ENCODE measurements at regions not wholly inside any gene's neighbourhood (a gene's known extent, or its start where the extent isn't known, plus 50 kb on each side); places are given as distances from the start of the nearest gene placed in this dataset.

GRCh38 chr4:173878701-173879100 is 348.7 kb upstream of the HAND2 start:
- no peak overlapping the region for H3K4me2 ChIP-seq (ENCODE audit: insufficient read depth, insufficient read length, low read length)
- H3K56ac ChIP-seq (ENCODE audit: insufficient read length, low read depth, low read length), result no peak overlapping the region
- no peak overlapping the region for H3K14ac ChIP-seq (ENCODE audit: insufficient read depth, low read length)
- H3K9me3 ChIP-seq (ENCODE audit: control insufficient read depth, low read depth, low read length), result no peaks in the 10 kb centered on the region
- H3K27me3 ChIP-seq (ENCODE audit: insufficient read depth, low read length), result no peaks in the 10 kb centered on the region
- no peak overlapping the region for H2BK15ac ChIP-seq (ENCODE audit: low read depth, low read length)
- H2AFZ ChIP-seq (ENCODE audit: low read length), result no peak overlapping the region
- H3K27me3 Mint-ChIP-seq (ENCODE audit: low read depth), result no peaks in the 10 kb centered on the region; the same call in 1 of the 2 replicates
- H3T11ph ChIP-seq (ENCODE audit: low read length), result no peak overlapping the region
- TF ChIP-seq CTCF (conservative IDR thresholded peaks at IDR 0.05), result no peak
- no peak overlapping the region for H4K91ac ChIP-seq (ENCODE audit: insufficient read length, low read depth, low read length)
- no peak for DNase-seq
- no peak overlapping the region for H2BK5ac ChIP-seq (ENCODE audit: insufficient read length, low read length)
- H3K27ac Mint-ChIP-seq, result no peak overlapping the region
- no peaks in the 10 kb centered on the region for H4K20me1 ChIP-seq (ENCODE audit: control insufficient read depth, insufficient read depth, insufficient read length)
- no peak overlapping the region for H2BK12ac ChIP-seq (ENCODE audit: insufficient read length, low read depth, low read length)
- H3K4me1 ChIP-seq (ENCODE audit: insufficient read depth, low read length), result no peaks in the 10 kb centered on the region
- H3K9me3 Mint-ChIP-seq, result no peaks in the 10 kb centered on the region
- no peak overlapping the region for H3K4me3 Mint-ChIP-seq
- no peak overlapping the region for H3K18ac ChIP-seq (ENCODE audit: insufficient read length, low read depth, low read length)
- no peak overlapping the region for H4K5ac ChIP-seq (ENCODE audit: insufficient read length, low read depth, low read length)
- H4K8ac ChIP-seq (replicated peaks; ENCODE audit: insufficient read length, low read depth, low read length), result no peak overlapping the region
- H2BK20ac ChIP-seq (ENCODE audit: low read depth, low read length, poor library complexity, severe bottlenecking), result no peak overlapping the region
- H3K36me3 Mint-ChIP-seq (ENCODE audit: insufficient read depth in 1 of 3, low read depth in 3 of 3), result no peaks in the 10 kb centered on the region
- no peak overlapping the region for H3K23ac ChIP-seq (ENCODE audit: insufficient read length, low read depth, low read length)
- WGBS (ENCODE audit: extremely low coverage, insufficient read length, low lambda C conversion rate), result no CpG with 5 or more reads among the region's 5 CpGs
- H3K23me2 ChIP-seq (ENCODE audit: insufficient read length, low read depth, low read length, poor library complexity, severe bottlenecking), result no peaks in the 10 kb centered on the region
- no peak overlapping the region for H3K4ac ChIP-seq (ENCODE audit: low read depth, low read length)
- H2AK5ac ChIP-seq (ENCODE audit: insufficient read length, low read length), result no peak overlapping the region
- no peak overlapping the region for H3K27ac ChIP-seq (ENCODE audit: insufficient read length, low read depth, low read length)
- H3K79me1 ChIP-seq (ENCODE audit: insufficient read depth, low read depth, low read length, poor library complexity, severe bottlenecking), result no peaks in the 10 kb centered on the region
- no peak overlapping the region for H3K9ac ChIP-seq (ENCODE audit: extremely low read depth, insufficient read length, low read length)
- no peaks in the 10 kb centered on the region for H3K79me2 ChIP-seq (ENCODE audit: insufficient read depth, low read length)
- H2BK120ac ChIP-seq (ENCODE audit: low read depth, low read length, poor library complexity, severe bottlenecking), result no peak overlapping the region
- H3K4me1 Mint-ChIP-seq, result peaks cover 2 to 13% of the 10 kb centered on the region in 2 experiments; a peak in 2 of 4 replicates
